Astrocyte of the cerebellum (primary cell): ENCODE measurements at regions not wholly inside any gene's neighbourhood (a gene's known extent, or its start where the extent isn't known, plus 50 kb on each side); places are given as distances from the start of the nearest gene placed in this dataset.

Source experiments
- DNase-seq: peaks from one replicate; pipeline ENCODE4 v3.0.0-alpha.2; 2011; ENCODE audit warnings: low read depth
- H3K4me3 ChIP-seq: 2 replicates; pipeline ENCODE4 v1.5.1; 2011; ENCODE audit warnings: mild to moderate bottlenecking, low read depth, low read length, moderate library complexity
- CTCF ChIP-seq: IDR thresholded peaks from 2 replicates; pipeline ENCODE4 v1.5.1; 2012; ENCODE audit warnings: low read length, low read depth, moderate library complexity, mild to moderate bottlenecking; ENCODE audit errors: missing control alignments
- in situ Hi-C: cut with HindIII; loops from 2 replicates; pipeline ENCODE4 v1.10.0; 2017; ENCODE audit warnings: low sequenced_read_pairs

- no peak for DNase-seq
- in situ Hi-C loops: no loop called here
- TF ChIP-seq CTCF: no peak
- no peak overlapping the region for H3K4me3 ChIP-seq
Observed at GRCh38 chr4:125010796-125011503, 298.4 kb upstream of the ANKRD50 start.

GRCh38 chr4:125008676-125009075, 296.1 kb upstream of the ANKRD50 start:
- in situ Hi-C loops: no loop called here
- no peak overlapping the region for H3K4me3 ChIP-seq
- no peak for TF ChIP-seq CTCF
- no peak for DNase-seq

GRCh38 chr4:125004676-125005075, 292.1 kb upstream of the ANKRD50 start:
- no peak for TF ChIP-seq CTCF
- in situ Hi-C loops: no loop called here
- DNase-seq: no peak
- H3K4me3 ChIP-seq: no peak overlapping the region

- TF ChIP-seq CTCF: no peak
- no peak overlapping the region for H3K4me3 ChIP-seq
- DNase-seq: no peak
- in situ Hi-C loops: no loop called here
Observed at GRCh38 chr4:125003840-125004239, 291.3 kb upstream of the ANKRD50 start.

GRCh38 chr4:124997991-124998390, 285.5 kb upstream of the ANKRD50 start:
- no peak for TF ChIP-seq CTCF
- DNase-seq: no peak
- in situ Hi-C loops: no loop called here
- H3K4me3 ChIP-seq: no peak overlapping the region

- in situ Hi-C loops: no loop called here
Observed at GRCh38 chr4:124997124-124997523, 284.6 kb upstream of the ANKRD50 start.

More at GRCh38 chr4:124997124-124997523, 284.6 kb upstream of the ANKRD50 start:
- no peak for DNase-seq
- H3K4me3 ChIP-seq: no peak overlapping the region
- no peak for TF ChIP-seq CTCF
